Trophoblast cell (in vitro differentiated cells and primary cell): ENCODE measurements at regions not wholly inside any gene's neighbourhood (a gene's known extent, or its start where the extent isn't known, plus 50 kb on each side); places are given as distances from the start of the nearest gene placed in this dataset.
"Not testable (repeated sequence)": the region's sequence is repeated elsewhere in the genome, so short reads cannot be mapped to it uniquely, and the experiment has no call there.

Experiments used
- DNase-seq, 2 donors: peaks; one replicate each; pipeline ENCODE4 v3.0.0-alpha.2; 2016
- H2AFZ ChIP-seq: 2 replicates; pipeline ENCODE4 v1.6.1; 2013; ENCODE audit warnings: low read length, moderate library complexity, mild to moderate bottlenecking; ENCODE audit not compliant: insufficient read depth, poor library complexity
- H2AK5ac ChIP-seq: 2 replicates; pipeline ENCODE4 v1.6.1; 2013; ENCODE audit warnings: mild to moderate bottlenecking, low read length
- H2BK120ac ChIP-seq: 2 replicates; pipeline ENCODE4 v1.6.1; 2013; ENCODE audit warnings: low read length, mild to moderate bottlenecking, moderate library complexity; ENCODE audit not compliant: insufficient read depth, poor library complexity
- H2BK12ac ChIP-seq: 2 replicates; pipeline ENCODE4 v1.6.1; 2013; ENCODE audit warnings: mild to moderate bottlenecking, low read length, moderate library complexity
- H2BK5ac ChIP-seq: 2 replicates; pipeline ENCODE4 v1.6.1; 2013; ENCODE audit warnings: low read length, low read depth, moderate library complexity, mild to moderate bottlenecking; ENCODE audit not compliant: poor library complexity
- H3K14ac ChIP-seq: 2 replicates; pipeline ENCODE4 v1.6.1; 2013; ENCODE audit warnings: mild to moderate bottlenecking, low read length
- H3K18ac ChIP-seq: 2 replicates; pipeline ENCODE4 v1.6.1; 2013; ENCODE audit warnings: mild to moderate bottlenecking, low read length
- H3K23ac ChIP-seq: 2 replicates; pipeline ENCODE4 v1.6.1; 2013; ENCODE audit warnings: low read length
- H3K27ac ChIP-seq: 2 replicates; pipeline ENCODE4 v1.5.1; 2013; ENCODE audit warnings: low read depth, mild to moderate bottlenecking, inconsistent platforms, low read length, moderate library complexity
- H3K27me3 ChIP-seq: 2 replicates; pipeline ENCODE4 v1.6.1; 2013; ENCODE audit warnings: inconsistent platforms, mild to moderate bottlenecking, low read length, moderate library complexity; ENCODE audit not compliant: insufficient read depth
- H3K36me3 ChIP-seq, 2 experiments: 1 replicate in 1 of 2; 2 replicates in 1 of 2; pipeline ENCODE4 v1.6.1; 2013; ENCODE audit warnings: low read length in 2 of 2, mild to moderate bottlenecking in 2 of 2, moderate library complexity in 1 of 2; ENCODE audit not compliant: insufficient read depth in 2 of 2, control insufficient read depth in 1 of 2
- H3K4ac ChIP-seq: 2 replicates; pipeline ENCODE4 v1.6.1; 2013; ENCODE audit warnings: low read depth, mild to moderate bottlenecking, low read length, moderate library complexity
- H3K4me1 ChIP-seq, 2 experiments: 1 replicate in 1 of 2; 2 replicates in 1 of 2; pipeline ENCODE4 v1.6.1; 2013; ENCODE audit warnings: low read length in 2 of 2, mild to moderate bottlenecking in 2 of 2, moderate library complexity in 1 of 2; ENCODE audit not compliant: insufficient read depth in 2 of 2, control insufficient read depth in 1 of 2
- H3K4me2 ChIP-seq: 2 replicates; pipeline ENCODE4 v1.6.1; 2013; ENCODE audit warnings: inconsistent platforms, mild to moderate bottlenecking, low read length, moderate library complexity
- H3K4me3 ChIP-seq: 2 replicates; pipeline ENCODE4 v1.5.1; 2013; ENCODE audit warnings: mild to moderate bottlenecking, low read depth, low read length, inconsistent platforms
- H3K79me1 ChIP-seq: one replicate; pipeline ENCODE4 v1.6.1; 2013; ENCODE audit warnings: low read length
- H3K79me2 ChIP-seq: 2 replicates; pipeline ENCODE4 v1.6.1; 2013; ENCODE audit warnings: low read length, mild to moderate bottlenecking; ENCODE audit not compliant: control insufficient read depth, insufficient read depth, poor library complexity
- H3K9ac ChIP-seq: 2 replicates; pipeline ENCODE4 v1.6.1; 2013; ENCODE audit warnings: mild to moderate bottlenecking, low read length
- H3K9me3 ChIP-seq: 2 replicates; pipeline ENCODE4 v1.6.1; 2013; ENCODE audit warnings: low read depth, mild to moderate bottlenecking, control low read depth, inconsistent platforms, low read length; ENCODE audit not compliant: insufficient read depth
- H4K12ac ChIP-seq: 2 replicates; pipeline ENCODE4 v1.6.1; 2013; ENCODE audit warnings: low read depth, mild to moderate bottlenecking, low read length, moderate library complexity
- H4K8ac ChIP-seq: 2 replicates; pipeline ENCODE4 v1.6.1; 2013; ENCODE audit warnings: low read depth, mild to moderate bottlenecking, low read length, moderate library complexity
- H4K91ac ChIP-seq: one replicate; pipeline ENCODE4 v1.6.1; 2013; ENCODE audit warnings: low read depth, mild to moderate bottlenecking, low read length, moderate library complexity
- WGBS: extraction: QIAGEN DNeasy Blood & Tissue Kit; methylation state at CpG from one replicate; pipeline ENCODE4 v1.1.7; 2013; ENCODE audit warnings: missing lambda C conversion rate; ENCODE audit not compliant: insufficient read length, insufficient coverage; ENCODE audit errors: extremely low coverage; 5-methylcytosine and 5-hydroxymethylcytosine counted together

DNA sequence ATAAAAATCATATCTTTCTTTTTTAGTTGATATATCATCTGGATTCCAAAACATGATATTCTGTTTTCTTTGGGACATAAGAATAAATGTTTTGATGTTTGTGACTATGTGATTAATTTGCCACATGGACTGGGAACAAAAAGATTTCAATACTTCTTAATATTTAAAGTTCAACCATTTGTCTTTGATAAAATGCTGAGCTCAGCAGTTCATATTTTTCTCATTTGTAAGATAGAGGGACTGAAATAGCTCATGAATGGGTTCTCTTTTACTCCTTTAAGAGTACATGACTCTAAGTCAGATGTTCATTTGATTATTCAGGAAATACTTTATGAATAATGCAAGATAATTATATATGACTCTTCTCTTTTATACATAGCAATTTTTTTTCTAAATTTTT, 205.9 kb upstream of the FAM47A start:
- Histone ChIP-seq H3K79me1 (no peaks in the 10 kb centered on the region), H3K23ac (no peak overlapping the region), H3K14ac (no peak overlapping the region), H4K91ac (no peak overlapping the region), H4K12ac (no peak overlapping the region), H3K27me3 (no peaks in the 10 kb centered on the region), H4K8ac (no peak overlapping the region), H2BK12ac (no peak overlapping the region), H2BK120ac (no peak overlapping the region), H3K18ac (no peak overlapping the region), H2AK5ac (no peak overlapping the region), H3K9me3 (no peaks in the 10 kb centered on the region), H3K27ac (no peak overlapping the region), H3K4me1 (no peaks in the 10 kb centered on the region), H3K36me3 (no peaks in the 10 kb centered on the region), H3K79me2 (no peaks in the 10 kb centered on the region), H3K4me3 (no peak overlapping the region), H3K9ac (no peak overlapping the region), H2BK5ac (no peak overlapping the region), H2AFZ (no peak overlapping the region), H3K4me2 (no peak overlapping the region), H3K4ac (no peak overlapping the region)
- no peak for DNase-seq

DNA sequence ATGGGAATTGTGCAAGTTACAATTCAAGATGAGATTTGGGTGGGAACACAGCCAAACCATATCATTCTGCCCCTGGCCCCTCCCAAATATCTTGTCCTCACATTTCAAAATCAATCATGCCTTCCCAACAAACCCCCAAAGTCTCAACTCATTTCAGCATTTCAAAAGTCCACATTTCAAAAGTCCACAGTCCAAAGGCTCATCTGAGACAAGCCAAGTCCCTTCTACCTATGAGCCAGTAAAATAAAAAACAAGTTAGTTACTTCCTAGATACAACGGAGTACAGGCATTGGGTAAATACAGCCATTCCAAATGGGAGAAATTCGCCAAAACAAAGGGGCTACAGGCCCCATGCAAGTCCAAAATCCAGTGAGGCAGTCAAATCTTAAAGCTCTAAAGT, 203.3 kb upstream of the FAM47A start:
- not testable (repeated sequence) for H3K27ac ChIP-seq
- no CpG with 5 or more reads among the region's 2 CpGs for WGBS

DNA sequence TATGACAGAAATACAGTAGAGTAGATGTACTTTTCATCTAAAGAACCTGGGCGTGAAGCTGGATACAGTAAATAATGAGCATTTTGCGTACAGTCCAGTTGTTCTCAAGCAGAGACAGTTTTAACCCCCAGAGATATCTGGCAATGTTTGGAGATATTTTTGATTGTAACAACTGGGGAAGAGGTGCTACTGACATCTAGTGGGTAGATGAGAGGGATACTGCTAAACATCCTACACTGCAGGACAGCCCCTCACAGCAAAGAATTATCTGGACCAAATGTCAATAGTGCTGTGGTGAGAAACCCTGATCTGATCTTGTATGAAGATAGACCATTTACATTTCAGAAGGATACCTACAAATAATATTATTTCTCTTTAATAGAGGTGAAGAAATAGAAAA, 200.2 kb upstream of the FAM47A start:
- Histone ChIP-seq H2AFZ (no peak overlapping the region), H4K91ac (no peak overlapping the region), H3K4me3 (no peak overlapping the region), H3K27me3 (no peaks in the 10 kb centered on the region), H2AK5ac (no peak overlapping the region), H2BK120ac (no peak overlapping the region), H4K12ac (no peak overlapping the region), H3K18ac (no peak overlapping the region), H3K27ac (no peak overlapping the region), H3K14ac (no peak overlapping the region), H3K79me1 (no peaks in the 10 kb centered on the region), H3K4ac (no peak overlapping the region), H3K79me2 (no peaks in the 10 kb centered on the region), H3K23ac (no peak overlapping the region), H3K36me3 (no peaks in the 10 kb centered on the region), H2BK5ac (no peak overlapping the region), H3K4me1 (no peaks in the 10 kb centered on the region), H4K8ac (no peak overlapping the region), H3K9me3 (no peaks in the 10 kb centered on the region), H2BK12ac (no peak overlapping the region), H3K4me2 (no peak overlapping the region), H3K9ac (no peak overlapping the region)
- DNase-seq: no peak
- WGBS: no CpG with 5 or more reads among the region's 2 CpGs

More for the DNA sequence above, 203.3 kb upstream of the FAM47A start:
- not testable (repeated sequence) for H3K4me3 ChIP-seq, H4K8ac ChIP-seq, H3K4ac ChIP-seq, H3K14ac ChIP-seq, H3K79me1 ChIP-seq, H3K23ac ChIP-seq, H2BK120ac ChIP-seq, H2AK5ac ChIP-seq, H2AFZ ChIP-seq, H3K36me3 ChIP-seq, H3K4me2 ChIP-seq, H3K9ac ChIP-seq, H3K27me3 ChIP-seq, H2BK5ac ChIP-seq, H4K12ac ChIP-seq, H3K9me3 ChIP-seq, H3K79me2 ChIP-seq, H3K18ac ChIP-seq, H3K4me1 ChIP-seq, DNase-seq, H4K91ac ChIP-seq, H2BK12ac ChIP-seq

DNA sequence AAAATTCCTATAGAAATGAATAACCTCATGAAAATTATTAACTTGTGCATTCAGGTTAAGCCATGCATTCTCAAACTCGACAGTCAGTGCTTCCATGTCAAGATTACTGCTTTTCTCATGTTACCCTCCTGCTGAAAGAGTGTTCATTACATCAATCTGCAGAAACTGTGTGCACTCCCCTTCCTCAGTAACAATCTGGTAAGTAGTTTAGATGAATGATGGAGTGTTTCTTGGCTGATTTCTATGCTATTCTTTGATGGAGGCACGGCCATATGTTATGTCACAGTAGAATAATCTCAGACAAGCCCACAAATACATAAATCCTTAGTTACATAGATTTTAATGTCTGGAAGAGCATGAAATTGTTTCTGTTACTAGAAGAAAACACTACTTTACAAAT, 193.3 kb upstream of the FAM47A start:
- Histone ChIP-seq H2BK12ac (no peak overlapping the region), H3K18ac (no peak overlapping the region), H3K14ac (no peak overlapping the region), H3K4ac (no peak overlapping the region), H3K79me2 (no peaks in the 10 kb centered on the region), H2BK120ac (no peak overlapping the region), H3K4me2 (no peak overlapping the region), H4K8ac (no peak overlapping the region), H4K91ac (no peak overlapping the region), H3K4me3 (no peak overlapping the region), H3K27me3 (no peaks in the 10 kb centered on the region), H4K12ac (no peak overlapping the region), H3K79me1 (no peaks in the 10 kb centered on the region), H3K36me3 (no peaks in the 10 kb centered on the region), H2BK5ac (no peak overlapping the region), H2AK5ac (no peak overlapping the region), H3K9me3 (no peaks in the 10 kb centered on the region), H3K23ac (no peak overlapping the region), H2AFZ (no peak overlapping the region), H3K27ac (no peak overlapping the region), H3K4me1 (no peaks in the 10 kb centered on the region), H3K9ac (no peak overlapping the region)
- WGBS: no CpG with 5 or more reads among the region's 2 CpGs
- no peak for DNase-seq

DNA sequence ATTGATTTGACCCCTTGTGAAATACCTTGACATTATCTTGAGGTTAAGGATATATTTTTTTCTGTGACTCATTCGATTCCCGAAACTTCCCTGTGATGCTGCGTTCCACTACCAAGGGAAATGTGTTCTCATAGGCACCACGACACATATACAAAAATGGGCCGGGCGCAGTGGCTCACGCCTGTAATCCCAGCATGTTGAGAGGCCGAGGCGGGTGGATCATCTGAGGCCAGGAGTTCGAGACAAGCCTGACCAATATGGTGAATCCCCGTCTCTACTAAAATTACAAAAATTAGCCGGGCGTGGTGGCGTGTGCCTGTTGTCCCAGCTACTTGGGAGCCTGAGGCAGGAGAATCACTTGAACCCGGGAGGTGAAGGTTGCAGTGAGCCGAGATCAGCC, 188.3 kb upstream of the FAM47A start:
- not testable (repeated sequence) for H2BK12ac ChIP-seq, H2BK120ac ChIP-seq, H3K4me2 ChIP-seq, H3K23ac ChIP-seq, H4K8ac ChIP-seq, H3K4me3 ChIP-seq, DNase-seq, H3K9me3 ChIP-seq, H2BK5ac ChIP-seq, H3K27me3 ChIP-seq, H4K91ac ChIP-seq, H3K36me3 ChIP-seq, H3K4ac ChIP-seq, H3K27ac ChIP-seq, H3K9ac ChIP-seq, H3K79me2 ChIP-seq, H2AFZ ChIP-seq, H3K79me1 ChIP-seq, H3K18ac ChIP-seq, H4K12ac ChIP-seq, H3K4me1 ChIP-seq, H2AK5ac ChIP-seq, H3K14ac ChIP-seq
- WGBS: no CpG with 5 or more reads among the region's 16 CpGs
